ENCODE measurements at regions not wholly inside any gene's neighbourhood (a gene's known extent, or its start where the extent isn't known, plus 50 kb on each side); places are given as distances from the start of the nearest gene placed in this dataset.

DNA sequence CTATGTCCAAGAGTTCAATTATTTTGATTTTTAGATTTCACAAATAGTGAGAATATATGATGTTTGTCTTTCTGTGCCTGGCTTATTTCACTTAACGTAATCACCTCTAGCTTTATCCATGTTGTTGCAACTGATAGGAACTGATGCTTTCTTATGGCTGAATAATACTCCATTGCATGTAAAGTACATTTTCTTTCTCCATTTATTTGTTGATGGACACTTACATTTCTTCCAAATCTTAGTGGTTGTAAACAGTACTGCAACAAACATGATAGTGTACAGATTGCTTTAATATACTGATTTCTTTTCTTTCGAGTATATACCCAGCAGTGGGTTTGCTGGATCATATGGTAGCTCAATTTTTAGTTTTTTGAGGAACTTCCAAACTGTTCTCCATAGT lies 600.6 kb upstream of the SEMA6D start:
- DNase-seq (no peak), ATAC-seq (ENCODE audit: poor library complexity) (no peak)
- H3K4me3 ChIP-seq (ENCODE audit: low read length), result no peak overlapping the region
- H3K27ac ChIP-seq (ENCODE audit: low read depth in 1 of 2, low read length in 2 of 2), result no peak overlapping the region
- no peaks in the 10 kb centered on the region for H3K36me3 ChIP-seq (ENCODE audit: insufficient read depth, low read length)
- Mint-ChIP-seq H3K27me3 (no peaks in the 10 kb centered on the region), H3K4me3 (no peak overlapping the region), H3K36me3 (ENCODE audit: low read depth) (no peaks in the 10 kb centered on the region), H3K27ac (no peak overlapping the region), H3K9me3 (peaks cover 8% of the 10 kb centered on the region), H3K4me1 (ENCODE audit: low read depth) (no peaks in the 10 kb centered on the region)
- no peak for TF ChIP-seq CTCF (IDR thresholded peaks at IDR 0.05)
- ChIA-PET POLR2A (no interaction called here), CTCF (no interaction called here)
- intact Hi-C loops (cut with DNase I, micrococcal nuclease), result no loop called here
- no peaks in the 10 kb centered on the region for H3K4me1 ChIP-seq (ENCODE audit: insufficient read depth, low read length)
- no peaks in the 10 kb centered on the region for H3K9me3 ChIP-seq (ENCODE audit: control insufficient read depth in 1 of 2, insufficient read depth in 1 of 2, low read length in 2 of 2)
- no peaks in the 10 kb centered on the region for H3K27me3 ChIP-seq (ENCODE audit: control insufficient read depth in 1 of 2, insufficient read depth in 2 of 2, low read length in 2 of 2)

DNA sequence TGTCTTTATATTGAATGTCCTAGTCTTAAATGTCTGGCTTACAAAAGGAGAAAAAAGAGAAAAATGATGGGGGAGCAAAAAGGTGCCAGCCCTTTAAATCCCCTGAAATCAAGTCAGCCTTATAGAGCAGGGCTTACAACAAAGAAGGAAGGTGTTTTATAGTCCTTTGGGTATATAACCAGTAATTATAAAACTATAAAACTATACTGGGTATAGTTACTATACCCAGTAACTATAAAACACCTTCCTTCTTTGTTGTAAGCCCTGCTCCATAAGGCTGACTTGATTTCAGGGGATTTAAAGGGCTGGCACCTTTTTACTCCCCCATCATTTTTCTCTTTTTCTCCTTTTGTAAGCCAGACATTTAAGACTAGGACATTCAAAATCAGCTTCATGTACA lies 598.0 kb upstream of the SEMA6D start:
- intact Hi-C loops (cut with DNase I, micrococcal nuclease), result no loop called here
- Mint-ChIP-seq H3K27me3 (no peaks in the 10 kb centered on the region), H3K27ac (no peak overlapping the region), H3K4me1 (ENCODE audit: low read depth) (no peaks in the 10 kb centered on the region), H3K4me3 (no peak overlapping the region), H3K9me3 (peaks cover 11% of the 10 kb centered on the region), H3K36me3 (ENCODE audit: low read depth) (no peaks in the 10 kb centered on the region)
- DNase-seq, result no peak
- Histone ChIP-seq H3K27ac (ENCODE audit: low read depth in 1 of 2, low read length in 2 of 2) (no peak overlapping the region), H3K4me3 (ENCODE audit: low read length) (no peak overlapping the region), H3K36me3 (ENCODE audit: insufficient read depth, low read length) (no peaks in the 10 kb centered on the region), H3K27me3 (ENCODE audit: control insufficient read depth in 1 of 2, insufficient read depth in 2 of 2, low read length in 2 of 2) (no peaks in the 10 kb centered on the region), H3K4me1 (ENCODE audit: insufficient read depth, low read length) (no peaks in the 10 kb centered on the region), H3K9me3 (ENCODE audit: control insufficient read depth in 1 of 2, insufficient read depth in 1 of 2, low read length in 2 of 2) (no peaks in the 10 kb centered on the region)
- no peak for ATAC-seq (ENCODE audit: poor library complexity)
- ChIA-PET CTCF (no interaction called here), POLR2A (no interaction called here)
- no peak for TF ChIP-seq CTCF (IDR thresholded peaks at IDR 0.05)

- Histone ChIP-seq H3K4me1 (ENCODE audit: insufficient read depth, low read length) (no peaks in the 10 kb centered on the region), H3K9me3 (ENCODE audit: control insufficient read depth in 1 of 2, insufficient read depth in 1 of 2, low read length in 2 of 2) (peaks cover 3 to 10% of the 10 kb centered on the region in 2 experiments), H3K27me3 (ENCODE audit: control insufficient read depth in 1 of 2, insufficient read depth in 2 of 2, low read length in 2 of 2) (no peaks in the 10 kb centered on the region), H3K27ac (ENCODE audit: low read depth in 1 of 2, low read length in 2 of 2) (no peak overlapping the region), H3K4me3 (ENCODE audit: low read length) (no peak overlapping the region), H3K36me3 (ENCODE audit: insufficient read depth, low read length) (no peaks in the 10 kb centered on the region)
- intact Hi-C loops (cut with DNase I, micrococcal nuclease), result no loop called here
- Mint-ChIP-seq H3K27me3 (no peaks in the 10 kb centered on the region), H3K4me3 (no peak overlapping the region), H3K27ac (no peak overlapping the region), H3K4me1 (ENCODE audit: low read depth) (no peaks in the 10 kb centered on the region), H3K9me3 (peaks cover 21% of the 10 kb centered on the region), H3K36me3 (ENCODE audit: low read depth) (no peaks in the 10 kb centered on the region)
- CTCF ChIA-PET, result interaction anchor here (0.8 kb wide), 1 partner anchor 10 kb away, joined by 3 read pairs; no protein-coding TSS in a partner anchor
- no peak for ATAC-seq (ENCODE audit: poor library complexity)
- POLR2A ChIA-PET, result no interaction called here
- DNase-seq, result no peak
- TF ChIP-seq CTCF (IDR thresholded peaks at IDR 0.05), result no peak
These were observed 592.7 kb upstream of the SEMA6D start for GRCh38 chr15:47124430-47125102.

Measured in CD4-positive, alpha-beta T cell (primary cell).